Panc1 (cell line): ENCODE measurements at regions not wholly inside any gene's neighbourhood (a gene's known extent, or its start where the extent isn't known, plus 50 kb on each side); places are given as distances from the start of the nearest gene placed in this dataset.

Experiments used
- ATAC-seq: fragments of 200-7000 bp; cut with Tn5 transposase; 2 replicates; pipeline ENCODE4 v1.9.1; 2020; ENCODE audit warnings: mild to moderate bottlenecking, moderate library complexity
- BruUV-seq: library from RNA; stranded (reverse); fragments of 400-500 nt; replicated peaks from 2 replicates; lab custom pipeline; 2021; lab: Mats Ljungman, UMichigan
- CTCF ChIA-PET: fragments of 300-600 bp; sonication (Branson Sonifier 250); formaldehyde crosslinking; loops from one replicate; lab custom pipeline; 2022; ENCODE audit warnings: antibody characterized with exemption; lab: Charles Lee
- POLR2A ChIA-PET: fragments of 300-600 bp; sonication (Branson Sonifier 250); formaldehyde crosslinking; loops from one replicate; lab custom pipeline; 2022; ENCODE audit warnings: antibody characterized with exemption; lab: Charles Lee
- DNase-seq: peaks from one replicate; pipeline ENCODE4 v3.0.0-alpha.2; 2010; ENCODE audit warnings: low read depth, low spot score
- H3K27ac ChIP-seq: 2 replicates; pipeline ENCODE4 v1.5.1; 2011; ENCODE audit warnings: mild to moderate bottlenecking, low read length, inconsistent platforms
- H3K27me3 ChIP-seq: fragments of 200-500 bp; sonication (Bioruptor generic); 2 replicates; pipeline ENCODE4 v1.6.0; 2014; ENCODE audit warnings: low read length, inconsistent platforms; ENCODE audit not compliant: control insufficient read depth, insufficient read depth
- H3K36me3 ChIP-seq: fragments of 200-500 bp; sonication (Bioruptor generic); 2 replicates; pipeline ENCODE4 v1.5.1; 2014; ENCODE audit warnings: inconsistent platforms, mild to moderate bottlenecking, low read length, moderate library complexity; ENCODE audit not compliant: control insufficient read depth, insufficient read depth
- H3K4me1 ChIP-seq: 2 replicates; pipeline ENCODE4 v1.5.1; 2011; ENCODE audit warnings: inconsistent platforms, mild to moderate bottlenecking, low read length, moderate library complexity; ENCODE audit not compliant: control insufficient read depth, insufficient read depth
- H3K4me3 ChIP-seq, 2 experiments: 2 replicates each; pipeline ENCODE4 v1.5.1; 2011 to 2012; ENCODE audit warnings: low read depth in 2 of 2, low read length in 2 of 2, mild to moderate bottlenecking in 2 of 2, inconsistent platforms in 1 of 2, moderate library complexity in 1 of 2
- H3K9me3 ChIP-seq: fragments of 200-500 bp; sonication (Bioruptor generic); 2 replicates; pipeline ENCODE4 v1.5.1; 2014; ENCODE audit warnings: low read depth, mild to moderate bottlenecking, inconsistent platforms, low read length, moderate library complexity; ENCODE audit not compliant: control insufficient read depth, insufficient read depth
- POLR2AphosphoS5 ChIP-seq: IDR thresholded peaks from 2 replicates; pipeline ENCODE4 v1.6.1; 2012; ENCODE audit warnings: mild to moderate bottlenecking, low read depth, low read length, moderate library complexity
- SIN3A ChIP-seq: IDR thresholded peaks from 2 replicates; pipeline ENCODE4 v1.6.1; 2012; ENCODE audit warnings: low read depth, mild to moderate bottlenecking, low read length, moderate library complexity, borderline replicate concordance; ENCODE audit not compliant: insufficient read depth
- TCF7L2 ChIP-seq: IDR thresholded peaks from 2 replicates; pipeline ENCODE4 v1.6.1; 2011; ENCODE audit warnings: mild to moderate bottlenecking, low read depth, low read length, inconsistent platforms
- in situ Hi-C: cut with HindIII; loops from 2 replicates; pipeline ENCODE4 v1.10.0; 2016; ENCODE audit warnings: low sequenced_read_pairs, low pct_unique_long_range_greater_than_20kb
- intact Hi-C: fragments of 100-400 bp; cut with micrococcal nuclease; formaldehyde crosslinking; loops from one replicate; pipeline ENCODE4 v1.10.0; 2022; ENCODE audit not compliant: unreplicated experiment
- TF ChIP-seq, protein P1 (sequence below): fragments of 450-650 bp; IDR thresholded peaks from 2 replicates; pipeline ENCODE4 v1.5.1; 2017; ENCODE audit warnings: mild to moderate bottlenecking
- TF ChIP-seq, protein P2 (sequence below), 2 experiments: IDR thresholded peaks; 2 replicates each; pipeline ENCODE4 v1.6.1; 2011 to 2012; ENCODE audit warnings: low read depth in 2 of 2, control low read depth in 1 of 2, low read length in 1 of 2, mild to moderate bottlenecking in 1 of 2, moderate library complexity in 1 of 2; ENCODE audit not compliant: insufficient read depth in 1 of 2

DNA sequence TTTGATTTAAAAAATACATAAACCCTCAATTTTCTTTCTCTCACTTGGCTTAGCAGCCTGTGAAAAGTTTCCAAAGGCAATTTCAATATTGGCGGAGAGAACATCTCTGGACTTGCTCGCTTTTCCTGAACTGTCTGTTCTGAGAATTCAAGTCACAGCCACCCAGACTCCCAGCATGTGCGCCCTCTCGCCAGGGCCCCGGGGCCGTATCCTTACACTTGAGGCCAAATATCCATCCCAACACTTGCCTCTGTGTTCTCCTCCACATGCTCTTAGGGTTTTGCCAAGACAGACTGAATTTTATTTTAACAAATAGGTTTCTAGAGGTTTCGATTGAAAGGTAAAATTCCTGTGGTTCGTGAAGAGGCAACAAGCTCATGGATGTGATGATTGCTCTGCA lies 111.5 kb upstream of the GPR26 start:
- Histone ChIP-seq H3K9me3 (no peaks in the 10 kb centered on the region), H3K27ac (no peak overlapping the region), H3K4me1 (no peaks in the 10 kb centered on the region), H3K36me3 (no peaks in the 10 kb centered on the region), H3K4me3 (no peak overlapping the region), H3K27me3 (no peaks in the 10 kb centered on the region)
- ChIA-PET POLR2A (interaction anchor here (0.7 to 0.8 kb wide), 2 partner anchors 9 to 545 kb away, joined by 3 to 8 read pairs; no protein-coding TSS in a partner anchor), CTCF (no interaction called here)
- BruUV-seq, result no TSS peak
- intact Hi-C loops, result loop anchor here (5.0 to 10.0 kb wide), 2 partner anchors 170 to 252 kb away; no protein-coding TSS in a partner anchor
- TF ChIP-seq SIN3A (no peak), TCF7L2 (no peak), POLR2AphosphoS5 (no peak)
- TF ChIP-seq, protein P1, sequence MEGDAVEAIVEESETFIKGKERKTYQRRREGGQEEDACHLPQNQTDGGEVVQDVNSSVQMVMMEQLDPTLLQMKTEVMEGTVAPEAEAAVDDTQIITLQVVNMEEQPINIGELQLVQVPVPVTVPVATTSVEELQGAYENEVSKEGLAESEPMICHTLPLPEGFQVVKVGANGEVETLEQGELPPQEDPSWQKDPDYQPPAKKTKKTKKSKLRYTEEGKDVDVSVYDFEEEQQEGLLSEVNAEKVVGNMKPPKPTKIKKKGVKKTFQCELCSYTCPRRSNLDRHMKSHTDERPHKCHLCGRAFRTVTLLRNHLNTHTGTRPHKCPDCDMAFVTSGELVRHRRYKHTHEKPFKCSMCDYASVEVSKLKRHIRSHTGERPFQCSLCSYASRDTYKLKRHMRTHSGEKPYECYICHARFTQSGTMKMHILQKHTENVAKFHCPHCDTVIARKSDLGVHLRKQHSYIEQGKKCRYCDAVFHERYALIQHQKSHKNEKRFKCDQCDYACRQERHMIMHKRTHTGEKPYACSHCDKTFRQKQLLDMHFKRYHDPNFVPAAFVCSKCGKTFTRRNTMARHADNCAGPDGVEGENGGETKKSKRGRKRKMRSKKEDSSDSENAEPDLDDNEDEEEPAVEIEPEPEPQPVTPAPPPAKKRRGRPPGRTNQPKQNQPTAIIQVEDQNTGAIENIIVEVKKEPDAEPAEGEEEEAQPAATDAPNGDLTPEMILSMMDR, result no peak
- TF ChIP-seq, protein P2, sequence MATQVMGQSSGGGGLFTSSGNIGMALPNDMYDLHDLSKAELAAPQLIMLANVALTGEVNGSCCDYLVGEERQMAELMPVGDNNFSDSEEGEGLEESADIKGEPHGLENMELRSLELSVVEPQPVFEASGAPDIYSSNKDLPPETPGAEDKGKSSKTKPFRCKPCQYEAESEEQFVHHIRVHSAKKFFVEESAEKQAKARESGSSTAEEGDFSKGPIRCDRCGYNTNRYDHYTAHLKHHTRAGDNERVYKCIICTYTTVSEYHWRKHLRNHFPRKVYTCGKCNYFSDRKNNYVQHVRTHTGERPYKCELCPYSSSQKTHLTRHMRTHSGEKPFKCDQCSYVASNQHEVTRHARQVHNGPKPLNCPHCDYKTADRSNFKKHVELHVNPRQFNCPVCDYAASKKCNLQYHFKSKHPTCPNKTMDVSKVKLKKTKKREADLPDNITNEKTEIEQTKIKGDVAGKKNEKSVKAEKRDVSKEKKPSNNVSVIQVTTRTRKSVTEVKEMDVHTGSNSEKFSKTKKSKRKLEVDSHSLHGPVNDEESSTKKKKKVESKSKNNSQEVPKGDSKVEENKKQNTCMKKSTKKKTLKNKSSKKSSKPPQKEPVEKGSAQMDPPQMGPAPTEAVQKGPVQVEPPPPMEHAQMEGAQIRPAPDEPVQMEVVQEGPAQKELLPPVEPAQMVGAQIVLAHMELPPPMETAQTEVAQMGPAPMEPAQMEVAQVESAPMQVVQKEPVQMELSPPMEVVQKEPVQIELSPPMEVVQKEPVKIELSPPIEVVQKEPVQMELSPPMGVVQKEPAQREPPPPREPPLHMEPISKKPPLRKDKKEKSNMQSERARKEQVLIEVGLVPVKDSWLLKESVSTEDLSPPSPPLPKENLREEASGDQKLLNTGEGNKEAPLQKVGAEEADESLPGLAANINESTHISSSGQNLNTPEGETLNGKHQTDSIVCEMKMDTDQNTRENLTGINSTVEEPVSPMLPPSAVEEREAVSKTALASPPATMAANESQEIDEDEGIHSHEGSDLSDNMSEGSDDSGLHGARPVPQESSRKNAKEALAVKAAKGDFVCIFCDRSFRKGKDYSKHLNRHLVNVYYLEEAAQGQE (IDR thresholded peaks at IDR 0.05; ENCODE audit: insufficient read depth in 1 of 2, low read depth in 2 of 2, low read length in 1 of 2), result no peak
- DNase-seq (no peak), ATAC-seq (no peak)
- in situ Hi-C loops, result no loop called here

DNA sequence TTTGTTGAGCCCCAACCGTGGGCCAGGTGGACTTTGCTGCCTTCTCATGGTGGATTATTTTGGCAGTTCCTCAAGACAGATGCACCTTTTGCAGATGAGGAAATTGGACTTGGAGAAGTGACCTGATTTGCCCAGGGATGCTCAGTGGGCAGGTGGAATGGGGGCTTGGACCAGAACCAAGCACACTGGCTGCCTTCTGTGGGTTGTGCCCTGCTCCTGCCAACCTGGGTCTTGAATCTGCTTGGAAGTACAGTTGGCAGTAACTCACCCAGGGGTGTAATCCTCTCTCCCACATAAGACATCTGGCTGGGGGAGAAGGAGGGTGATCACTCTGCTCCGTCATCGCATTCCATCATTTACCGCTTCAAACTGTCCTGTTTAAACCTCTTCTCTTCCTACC lies 110.5 kb upstream of the GPR26 start:
- ATAC-seq (no peak), DNase-seq (no peak)
- Histone ChIP-seq H3K36me3 (no peaks in the 10 kb centered on the region), H3K9me3 (no peaks in the 10 kb centered on the region), H3K27me3 (no peaks in the 10 kb centered on the region), H3K27ac (no peak overlapping the region), H3K4me1 (no peaks in the 10 kb centered on the region), H3K4me3 (no peak overlapping the region)
- in situ Hi-C loops, result no loop called here
- no TSS peak for BruUV-seq
- intact Hi-C loops, result loop anchor here (5.0 to 10.0 kb wide), 2 partner anchors 171 to 253 kb away; no protein-coding TSS in a partner anchor
- ChIA-PET POLR2A (interaction anchor here (0.6 to 0.7 kb wide), 2 partner anchors 10 to 851 kb away, joined by 8 to 11 read pairs; no protein-coding TSS in a partner anchor), CTCF (no interaction called here)
- no peak for TF ChIP-seq POLR2AphosphoS5
- TF ChIP-seq, protein P2 (IDR thresholded peaks at IDR 0.05; ENCODE audit: insufficient read depth in 1 of 2, low read depth in 2 of 2, low read length in 1 of 2), result no peak
- TF ChIP-seq TCF7L2, result no peak
- TF ChIP-seq, protein P1, result no peak
- TF ChIP-seq SIN3A, result no peak
